Midbrain (tissue), 1 donor: ENCODE measurements at regions not wholly inside any gene's neighbourhood (a gene's known extent, or its start where the extent isn't known, plus 50 kb on each side); places are given as distances from the start of the nearest gene placed in this dataset.
A peak's percentile ranks its signal among the peaks of the same experiment; 100 is the strongest.

Source experiments
- DNase-seq: peaks from one replicate; lab custom pipeline; 2025; lab: John Stamatoyannopoulos, UW

DNA sequence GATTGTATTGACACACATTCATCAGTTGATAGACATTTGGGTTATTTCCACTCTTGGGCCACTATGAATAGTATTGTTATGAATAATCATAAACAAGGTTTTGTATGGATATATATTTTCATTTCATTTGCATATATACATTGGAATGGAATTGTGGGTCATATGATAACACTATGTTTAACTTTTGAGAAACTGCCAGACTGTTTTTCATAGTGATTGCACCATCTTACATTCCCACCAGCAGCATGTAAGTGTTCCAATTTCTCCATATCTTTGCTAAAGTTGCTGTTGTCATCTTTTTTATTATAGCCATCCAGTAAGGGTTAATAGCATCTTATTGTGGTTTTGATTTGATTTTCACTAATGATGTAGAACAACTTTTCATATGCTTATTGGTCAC is 198.5 kb upstream of the PPFIA2 start:
- DNase-seq = no peak

GRCh38 chr12:81956468-81956860 is 197.3 kb upstream of the PPFIA2 start:
- no peak for DNase-seq

DNA sequence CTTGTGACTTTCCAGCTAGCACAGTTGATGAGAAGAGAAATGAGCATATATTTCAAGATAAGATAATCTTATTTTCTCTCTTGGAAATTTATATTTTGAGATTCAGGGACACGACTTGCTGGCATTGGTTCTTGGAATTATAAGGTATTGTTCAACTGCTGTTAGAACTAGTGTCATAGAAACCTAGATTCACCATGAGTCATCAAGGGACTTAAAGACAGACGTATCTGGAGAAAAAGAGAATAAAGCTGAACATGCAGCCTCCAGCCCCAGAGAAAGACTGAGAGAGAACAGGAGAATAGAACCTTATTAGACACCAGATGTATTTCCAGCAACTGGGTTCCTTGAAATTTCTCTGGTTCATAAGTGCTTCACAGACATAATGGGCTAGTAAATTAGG is 194.4 kb upstream of the PPFIA2 start:
- DNase-seq = no peak

DNA sequence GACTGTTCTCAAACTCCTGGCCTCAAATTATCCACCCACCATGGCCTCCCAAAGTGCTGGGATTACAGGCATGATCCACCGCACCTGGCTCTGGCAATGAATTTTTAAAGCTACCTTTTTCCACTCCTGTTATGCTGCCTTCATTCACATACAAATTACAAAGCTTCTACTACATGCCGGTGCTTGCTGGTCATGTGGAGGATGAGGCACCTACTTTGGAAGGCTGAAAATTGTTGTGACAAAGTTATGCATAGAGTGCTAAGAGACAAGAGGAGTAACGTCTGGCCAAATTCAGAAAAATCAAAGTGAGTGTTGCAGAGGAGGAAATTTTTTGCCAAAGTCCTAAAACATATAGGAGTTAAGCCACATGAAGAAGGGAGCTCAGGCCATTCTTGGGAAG is 191.7 kb upstream of the PPFIA2 start:
- no peak for DNase-seq

DNA sequence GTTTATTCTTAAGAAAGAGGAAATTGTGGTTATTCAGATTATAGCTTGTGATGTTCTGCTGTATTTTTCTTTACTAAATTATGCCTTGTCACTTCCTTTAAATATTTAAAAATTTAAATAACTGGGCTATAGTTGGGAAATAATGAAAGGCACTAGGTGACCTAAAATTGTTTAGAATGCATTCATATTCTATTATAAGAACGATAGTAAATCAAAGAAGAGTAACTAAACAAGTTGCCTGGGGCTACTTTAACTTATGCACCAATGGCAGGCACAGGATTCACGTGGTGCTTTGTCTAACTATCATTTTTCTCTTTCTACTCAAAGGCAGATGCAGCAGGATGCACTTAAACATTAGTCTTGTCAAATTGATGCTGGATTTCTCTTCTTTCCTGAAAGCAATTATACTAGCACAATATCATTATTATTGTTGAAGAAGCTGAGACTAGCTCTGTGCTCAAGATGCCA is 190.7 kb upstream of the PPFIA2 start:
- DNase-seq = no peak

DNA sequence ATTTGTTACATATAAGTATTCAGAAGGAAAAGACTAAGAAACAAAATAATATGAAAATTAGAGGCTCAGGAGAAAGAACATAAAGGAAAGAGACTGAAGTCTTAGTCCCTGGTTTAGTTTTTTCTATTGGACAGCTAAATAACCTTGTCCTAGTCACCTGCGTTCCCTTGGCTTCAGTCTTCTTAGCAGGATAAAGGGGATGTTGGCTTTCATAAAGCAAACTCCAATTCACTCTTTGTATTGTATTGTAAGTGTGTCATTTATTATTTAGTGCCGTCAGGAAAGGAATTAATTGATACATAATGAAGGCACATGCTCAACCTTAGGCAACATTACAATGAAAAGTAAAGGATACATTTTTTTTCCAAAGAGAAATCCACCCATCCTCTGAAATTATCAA is 190.3 kb upstream of the PPFIA2 start:
- no peak for DNase-seq

DNA sequence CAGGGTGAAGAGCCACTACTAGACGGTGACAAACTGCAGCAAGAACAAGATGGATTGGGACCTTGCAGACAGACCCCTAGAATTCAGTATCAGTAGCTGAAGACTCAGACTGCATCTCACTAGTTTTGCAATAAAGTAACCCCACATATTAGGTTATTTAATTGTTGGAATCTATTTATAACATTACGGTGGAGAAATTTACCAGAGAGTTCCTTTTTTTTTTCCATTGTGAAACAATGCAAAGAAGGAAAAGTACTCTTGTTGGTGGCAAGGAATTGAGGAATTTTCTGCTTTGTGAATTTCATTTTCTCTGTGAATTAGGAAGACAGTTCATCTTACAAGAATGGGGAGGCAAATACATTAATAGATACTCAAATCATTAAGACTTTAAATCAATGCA is 185.7 kb upstream of the PPFIA2 start:
- no peak for DNase-seq

GRCh38 chr12:81942594-81942993 is 183.4 kb upstream of the PPFIA2 start:
- DNase-seq = no peak

DNA sequence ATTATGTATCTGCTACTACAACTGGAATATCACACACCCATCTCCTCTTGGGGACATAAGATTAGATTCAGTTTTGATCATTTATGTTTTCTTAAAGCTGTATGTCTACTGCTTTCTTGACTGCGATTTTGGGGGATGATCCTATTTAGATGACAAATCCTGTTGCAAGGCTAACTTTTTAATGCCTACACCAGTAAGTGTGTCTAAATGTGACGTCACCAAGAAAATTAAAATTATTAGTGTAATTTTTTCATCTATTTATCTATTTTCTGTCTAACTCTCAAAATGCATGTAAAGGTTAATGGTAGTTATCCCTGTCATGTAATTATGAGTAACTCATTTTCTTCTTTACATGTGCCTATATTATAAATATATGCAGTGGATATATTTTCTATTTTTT is 170.9 kb upstream of the PPFIA2 start:
- no peak for DNase-seq

- no peak for DNase-seq
Measured at GRCh38 chr12:81896771-81897170, 137.6 kb upstream of the PPFIA2 start.

DNA sequence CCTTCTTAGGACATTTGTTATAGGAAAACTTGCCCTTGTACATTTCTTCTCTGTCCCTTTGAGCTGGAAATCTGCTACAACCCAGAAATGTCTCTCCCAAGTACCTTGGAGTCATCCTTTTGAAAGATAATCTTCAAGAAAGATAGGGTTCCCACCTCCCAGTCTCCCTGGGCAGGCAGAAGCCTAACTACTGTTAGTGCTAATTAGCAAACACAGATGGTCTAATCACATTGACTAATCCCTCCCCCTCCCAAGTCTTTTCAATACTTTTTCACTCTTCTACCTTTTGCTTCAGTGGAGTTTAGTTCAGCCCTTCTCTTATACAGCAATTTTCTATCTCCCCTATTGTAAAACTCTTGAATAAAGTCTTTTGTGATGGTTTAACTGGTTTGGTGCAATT is 129.8 kb upstream of the PPFIA2 start:
- no peak for DNase-seq

DNA sequence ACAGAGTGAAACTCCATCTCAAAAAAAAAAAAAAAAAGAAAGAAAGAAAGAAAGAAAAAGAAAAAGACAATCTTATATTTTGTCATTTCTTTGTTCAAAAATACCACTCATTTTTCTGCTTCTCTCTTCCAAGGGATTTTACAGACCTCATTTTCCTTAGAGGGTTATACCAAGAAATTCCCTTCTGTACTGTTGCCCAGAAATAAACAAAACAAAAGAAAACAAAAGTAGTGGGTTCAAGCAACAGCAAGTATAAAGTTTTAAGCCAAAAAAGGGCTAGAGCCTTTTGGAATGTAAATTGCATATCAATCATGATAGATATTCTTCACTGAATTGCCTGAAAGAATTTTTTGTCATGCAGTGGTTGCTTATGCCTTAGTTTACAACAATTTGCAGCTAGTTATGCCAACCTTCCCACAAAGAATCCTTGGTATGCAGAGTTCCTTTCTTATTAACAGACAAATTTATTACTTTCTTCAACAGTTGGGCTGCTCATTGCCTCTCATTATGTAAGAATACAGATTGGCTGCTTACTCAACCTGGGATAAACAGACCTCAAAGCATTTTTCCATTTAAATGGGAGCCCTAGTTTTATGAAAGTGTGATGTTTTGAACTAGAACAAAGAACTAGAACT is 129.1 kb upstream of the PPFIA2 start:
- DNase-seq = peak; percentile 5

DNA sequence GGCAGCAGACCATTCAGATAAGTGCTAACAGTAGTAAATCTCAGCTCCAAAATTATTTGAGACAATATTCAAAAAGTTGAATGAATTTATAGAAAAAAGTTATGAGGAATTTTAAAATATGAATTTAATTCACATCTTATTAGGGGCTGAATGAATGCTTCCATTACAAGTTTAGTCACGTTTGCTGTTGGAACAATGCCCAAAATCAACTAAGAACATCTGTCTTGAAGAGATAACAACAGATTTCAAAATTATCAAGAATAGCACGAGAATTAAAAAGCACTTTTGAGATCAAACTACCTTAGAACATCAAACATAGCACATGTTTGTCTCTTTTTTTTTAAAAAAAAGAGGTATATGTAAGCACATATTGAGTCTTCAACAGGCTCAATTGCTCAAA is 115.4 kb upstream of the PPFIA2 start:
- DNase-seq = no peak

DNA sequence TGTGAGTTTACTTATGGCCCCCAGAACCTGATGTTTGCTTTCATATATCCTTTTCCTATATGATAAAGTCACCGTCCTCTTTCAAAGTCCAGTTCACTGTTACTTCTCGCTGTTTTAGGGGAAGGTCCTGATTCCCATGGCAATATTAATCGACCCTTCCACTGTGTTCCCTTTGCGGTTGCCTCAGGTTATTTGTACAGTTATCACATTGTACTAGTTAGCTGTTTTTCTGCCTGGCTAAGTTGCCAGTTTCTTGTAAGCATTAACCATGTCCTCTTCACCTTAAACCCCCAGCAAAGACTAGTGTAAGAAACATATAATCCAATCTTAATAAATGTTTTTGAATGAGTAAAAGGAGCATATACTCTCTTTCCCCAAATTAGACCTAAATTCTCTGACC is 115.0 kb upstream of the PPFIA2 start:
- no peak for DNase-seq

DNA sequence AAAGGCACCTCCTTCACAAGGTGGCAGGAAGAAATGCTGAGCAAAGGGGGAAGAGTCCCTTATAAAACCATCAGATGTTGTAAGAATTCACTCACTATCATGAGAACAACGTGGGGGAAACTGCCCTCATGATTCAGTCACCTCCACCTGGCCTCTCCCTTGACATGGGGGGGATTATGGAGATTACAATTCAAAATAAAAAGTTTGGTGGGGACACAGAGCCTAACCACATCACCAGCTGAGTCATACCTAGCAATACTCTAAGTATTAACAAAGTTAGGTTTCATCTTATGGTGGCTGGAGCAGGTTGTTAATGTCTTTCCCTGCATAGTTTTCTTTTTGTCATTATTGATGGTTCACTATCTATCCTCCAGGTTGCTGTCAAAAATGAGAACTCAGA is 113.2 kb upstream of the PPFIA2 start:
- DNase-seq = no peak

DNA sequence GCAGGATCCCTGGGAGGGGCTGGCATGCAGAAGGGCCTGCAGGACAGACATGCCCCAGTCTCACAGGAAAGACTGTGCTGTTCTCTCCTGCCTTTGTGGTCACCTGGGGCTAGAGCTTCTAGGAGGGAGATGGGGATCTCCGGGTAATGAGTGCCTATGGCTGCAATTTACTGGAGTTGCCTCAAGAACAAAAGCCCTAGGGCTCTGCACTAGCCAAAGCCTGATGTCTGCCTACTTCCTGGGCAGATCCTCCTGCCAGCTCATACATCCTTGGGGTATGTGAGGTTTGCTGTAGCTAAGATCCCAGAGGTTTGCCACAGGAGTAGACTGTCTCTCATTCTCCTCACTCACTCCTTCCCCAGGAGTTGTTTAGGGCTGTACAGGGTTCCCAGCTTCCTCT is 106.9 kb upstream of the PPFIA2 start:
- no peak for DNase-seq

GRCh38 chr12:81863406-81863805 is 104.3 kb upstream of the PPFIA2 start:
- no peak for DNase-seq

GRCh38 chr12:81859521-81859920 is 100.4 kb upstream of the PPFIA2 start:
- DNase-seq = no peak

DNA sequence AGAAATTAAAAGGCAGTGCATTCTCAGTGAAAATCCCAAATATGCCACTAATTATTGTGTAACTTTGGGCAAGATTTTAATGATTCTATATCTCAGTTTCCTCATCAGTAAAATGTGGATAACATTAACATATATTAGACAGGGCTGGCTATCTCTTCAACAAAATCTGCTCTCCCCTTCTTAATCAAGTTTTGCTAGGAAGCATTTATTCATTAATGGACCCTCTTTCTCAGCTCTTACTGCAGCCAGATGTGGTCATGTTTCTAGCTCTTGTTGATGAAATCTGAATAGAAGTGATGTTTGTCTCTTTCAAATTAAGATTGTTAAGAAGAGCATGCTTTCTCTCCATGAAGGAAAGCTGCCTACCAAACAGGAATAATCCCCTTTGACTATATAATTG is 84.4 kb upstream of the PPFIA2 start:
- no peak for DNase-seq

DNA sequence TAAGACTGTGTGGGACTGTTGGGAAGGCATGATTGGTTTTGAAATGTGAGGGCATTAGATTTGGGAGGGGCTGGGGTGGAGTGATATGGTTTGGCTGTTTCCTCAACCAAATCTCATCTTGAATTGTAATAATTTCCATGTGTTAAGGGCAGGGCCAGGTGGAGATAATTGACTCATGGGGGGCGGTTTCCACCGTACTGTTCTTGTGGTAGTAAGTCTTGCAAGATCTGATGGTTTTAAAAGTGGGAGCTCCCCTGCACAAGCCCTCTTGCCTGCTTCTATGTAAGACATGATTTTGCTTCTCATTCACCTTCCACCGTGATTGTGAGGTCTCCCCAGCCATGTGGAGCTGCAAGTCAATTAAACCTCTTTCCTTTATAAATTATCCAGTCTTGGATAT is 76.6 kb upstream of the PPFIA2 start:
- no peak for DNase-seq

- no peak for DNase-seq
Measured at GRCh38 chr12:81819991-81820633, 61.0 kb upstream of the PPFIA2 start.

GRCh38 chr12:81815611-81816010 is 56.5 kb upstream of the PPFIA2 start:
- DNase-seq = no peak

GRCh38 chr12:81811778-81812125 is 52.6 kb upstream of the PPFIA2 start:
- no peak for DNase-seq

GRCh38 chr12:81811061-81811777 is 52.1 kb upstream of the PPFIA2 start:
- no peak for DNase-seq
